Suprapubic skin (tissue), 4 donors: ENCODE measurements at regions not wholly inside any gene's neighbourhood (a gene's known extent, or its start where the extent isn't known, plus 50 kb on each side); places are given as distances from the start of the nearest gene placed in this dataset.

Experiments
- EP300 ChIP-seq: sonication (generic); formaldehyde crosslinking; IDR thresholded peaks from one replicate; pipeline ENCODE4 v1.6.1; 2017; ENCODE audit warnings: antibody characterized with exemption
- POLR2A ChIP-seq, 2 donors: fragments of 450-650 bp; IDR thresholded peaks; one replicate each; pipeline ENCODE4 v1.6.1; 2017; ENCODE audit warnings: antibody characterized with exemption in 2 of 2, mild to moderate bottlenecking in 2 of 2, moderate library complexity in 2 of 2
- POLR2AphosphoS5 ChIP-seq, 3 donors: sonication (generic); formaldehyde crosslinking; IDR thresholded peaks; one replicate each; pipeline ENCODE4 v1.6.1; 2017; ENCODE audit warnings: antibody characterized with exemption in 3 of 3
- TF ChIP-seq, protein P1 (sequence below), 2 donors: fragments of 200-600 bp in 1 of 2; fragments of 450-650 bp in 1 of 2; sonication (generic) in 1 of 2; IDR thresholded peaks; one replicate each; pipeline ENCODE4 v1.5.1; 2016 to 2019; ENCODE audit warnings: antibody characterized with exemption in 2 of 2, mild to moderate bottlenecking in 1 of 2, moderate library complexity in 1 of 2

DNA sequence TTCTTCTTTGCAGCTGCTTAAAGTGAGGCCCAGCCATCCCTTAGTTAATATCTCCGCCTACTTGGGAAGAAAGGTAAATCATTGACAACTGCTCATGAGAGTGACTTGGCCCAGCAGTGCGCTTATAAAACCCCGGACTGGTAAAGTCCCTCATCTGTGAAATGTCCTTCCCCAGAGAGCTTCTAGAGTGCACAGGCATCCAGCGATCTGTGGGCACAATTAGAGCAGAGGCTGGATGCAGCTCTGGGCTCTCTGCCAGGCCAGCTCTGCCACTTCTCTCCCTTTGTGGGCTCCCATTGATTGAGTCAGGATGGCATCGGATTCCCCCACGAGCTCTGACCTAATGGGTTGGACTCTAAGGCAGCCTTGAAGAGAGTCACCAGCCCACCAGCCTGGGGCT is 219.0 kb upstream of the LINGO1 start:
- TF ChIP-seq, protein P1, sequence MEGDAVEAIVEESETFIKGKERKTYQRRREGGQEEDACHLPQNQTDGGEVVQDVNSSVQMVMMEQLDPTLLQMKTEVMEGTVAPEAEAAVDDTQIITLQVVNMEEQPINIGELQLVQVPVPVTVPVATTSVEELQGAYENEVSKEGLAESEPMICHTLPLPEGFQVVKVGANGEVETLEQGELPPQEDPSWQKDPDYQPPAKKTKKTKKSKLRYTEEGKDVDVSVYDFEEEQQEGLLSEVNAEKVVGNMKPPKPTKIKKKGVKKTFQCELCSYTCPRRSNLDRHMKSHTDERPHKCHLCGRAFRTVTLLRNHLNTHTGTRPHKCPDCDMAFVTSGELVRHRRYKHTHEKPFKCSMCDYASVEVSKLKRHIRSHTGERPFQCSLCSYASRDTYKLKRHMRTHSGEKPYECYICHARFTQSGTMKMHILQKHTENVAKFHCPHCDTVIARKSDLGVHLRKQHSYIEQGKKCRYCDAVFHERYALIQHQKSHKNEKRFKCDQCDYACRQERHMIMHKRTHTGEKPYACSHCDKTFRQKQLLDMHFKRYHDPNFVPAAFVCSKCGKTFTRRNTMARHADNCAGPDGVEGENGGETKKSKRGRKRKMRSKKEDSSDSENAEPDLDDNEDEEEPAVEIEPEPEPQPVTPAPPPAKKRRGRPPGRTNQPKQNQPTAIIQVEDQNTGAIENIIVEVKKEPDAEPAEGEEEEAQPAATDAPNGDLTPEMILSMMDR (IDR thresholded peaks at IDR 0.05) = no peak
- TF ChIP-seq POLR2A (IDR thresholded peaks at IDR 0.05) = no peak
- TF ChIP-seq POLR2AphosphoS5 (IDR thresholded peaks at IDR 0.05) = no peak
- no peak for TF ChIP-seq EP300
